ENCODE measurements at regions not wholly inside any gene's neighbourhood (a gene's known extent, or its start where the extent isn't known, plus 50 kb on each side); places are given as distances from the start of the nearest gene placed in this dataset.

GRCh38 chr20:57083072-57083471 lies 183.4 kb downstream of the BMP7 start:
- DNase-seq, result no peak

- DNase-seq, result no peak
These were observed 180.4 kb downstream of the BMP7 start for GRCh38 chr20:57086066-57086465.

- no peak for DNase-seq
These were observed 179.3 kb downstream of the BMP7 start for GRCh38 chr20:57087102-57087501.

GRCh38 chr20:57087705-57088104 lies 178.7 kb downstream of the BMP7 start:
- no peak for DNase-seq

GRCh38 chr20:57088436-57088835 lies 178.0 kb downstream of the BMP7 start:
- DNase-seq, result no peak

GRCh38 chr20:57089699-57090144 lies 176.7 kb downstream of the BMP7 start:
- DNase-seq, result peak; percentile 81

- no peak for DNase-seq
These were observed 175.6 kb downstream of the BMP7 start for GRCh38 chr20:57090590-57091560.

- no peak for DNase-seq
These were observed 174.7 kb downstream of the BMP7 start for GRCh38 chr20:57091748-57092111.

- peak; percentile 78 for DNase-seq
These were observed 174.1 kb downstream of the BMP7 start for GRCh38 chr20:57092112-57092899.

- no peak for DNase-seq
These were observed 173.4 kb downstream of the BMP7 start for GRCh38 chr20:57092900-57093530.

- no peak for DNase-seq
These were observed 172.7 kb downstream of the BMP7 start for GRCh38 chr20:57093766-57094165.

GRCh38 chr20:57094252-57094891 lies 172.1 kb downstream of the BMP7 start:
- DNase-seq, result no peak

GRCh38 chr20:57094991-57095390 lies 171.4 kb downstream of the BMP7 start:
- no peak for DNase-seq

GRCh38 chr20:57095426-57095825 lies 171.0 kb downstream of the BMP7 start:
- no peak for DNase-seq

- DNase-seq, result no peak
These were observed 169.1 kb downstream of the BMP7 start for GRCh38 chr20:57097245-57097915.

GRCh38 chr20:57102160-57102559 lies 164.3 kb downstream of the BMP7 start:
- no peak for DNase-seq

GRCh38 chr20:57102566-57102965 lies 163.9 kb downstream of the BMP7 start:
- DNase-seq, result no peak

GRCh38 chr20:57103146-57103800 lies 163.2 kb downstream of the BMP7 start:
- peak; percentile 47 for DNase-seq

- no peak for DNase-seq
These were observed 162.3 kb downstream of the BMP7 start for GRCh38 chr20:57104113-57104512.

- peak; percentile 26 for DNase-seq
These were observed 161.7 kb downstream of the BMP7 start for GRCh38 chr20:57104651-57105204.

All from tongue (tissue), 1 donor.